Activated CD4-positive, alpha-beta T cell treated with anti-CD3 and anti-CD28 coated beads for 48 hours (primary cell): ENCODE measurements at regions not wholly inside any gene's neighbourhood (a gene's known extent, or its start where the extent isn't known, plus 50 kb on each side); places are given as distances from the start of the nearest gene placed in this dataset.
"Not testable (repeated sequence)": the region's sequence is repeated elsewhere in the genome, so short reads cannot be mapped to it uniquely, and the experiment has no call there.

Source experiments
- DNase-seq: peaks from one replicate; pipeline ENCODE4 v3.0.0-alpha.2; 2020

- DNase-seq = no peak
Observed at GRCh38 chr12:68479896-68480291, 130.8 kb upstream of the RAP1B start.

GRCh38 chr12:68480526-68480925 is 130.2 kb upstream of the RAP1B start:
- no peak for DNase-seq

- no peak for DNase-seq
Observed at GRCh38 chr12:68481181-68481941, 129.3 kb upstream of the RAP1B start.

GRCh38 chr12:68482014-68482413 is 128.7 kb upstream of the RAP1B start:
- DNase-seq = no peak

- DNase-seq = no peak
Observed at GRCh38 chr12:68482660-68483059, 128.0 kb upstream of the RAP1B start.

GRCh38 chr12:68483592-68484383 is 126.9 kb upstream of the RAP1B start:
- DNase-seq = no peak

- not testable (repeated sequence) for DNase-seq
Observed at GRCh38 chr12:68484578-68484977, 126.1 kb upstream of the RAP1B start.

- not testable (repeated sequence) for DNase-seq
Observed at GRCh38 chr12:68486449-68486848, 124.2 kb upstream of the RAP1B start.

- no peak for DNase-seq
Observed at GRCh38 chr12:68487721-68488309, 122.9 kb upstream of the RAP1B start.

- no peak for DNase-seq
Observed at GRCh38 chr12:68489273-68489672, 121.4 kb upstream of the RAP1B start.

- DNase-seq = no peak
Observed at GRCh38 chr12:68490476-68490875, 120.2 kb upstream of the RAP1B start.

GRCh38 chr12:68491204-68491960 is 119.3 kb upstream of the RAP1B start:
- no peak for DNase-seq

GRCh38 chr12:68495336-68496070 is 115.2 kb upstream of the RAP1B start:
- no peak for DNase-seq

GRCh38 chr12:68497107-68497506 is 113.6 kb upstream of the RAP1B start:
- DNase-seq = no peak

GRCh38 chr12:68497702-68498101 is 113.0 kb upstream of the RAP1B start:
- no peak for DNase-seq

- no peak for DNase-seq
Observed at GRCh38 chr12:68498736-68499135, 112.0 kb upstream of the RAP1B start.

- DNase-seq = no peak
Observed at GRCh38 chr12:68499616-68500015, 111.1 kb upstream of the RAP1B start.

- no peak for DNase-seq
Observed at GRCh38 chr12:68501226-68501625, 109.5 kb upstream of the RAP1B start.

GRCh38 chr12:68505970-68506369 is 104.7 kb upstream of the RAP1B start:
- no peak for DNase-seq

GRCh38 chr12:68506619-68507018 is 104.1 kb upstream of the RAP1B start:
- DNase-seq = no peak

- DNase-seq = no peak
Observed at GRCh38 chr12:68507657-68508056, 103.0 kb upstream of the RAP1B start.

GRCh38 chr12:68508576-68508975 is 102.1 kb upstream of the RAP1B start:
- DNase-seq = no peak
